Loucy (cell line): ENCODE measurements at regions not wholly inside any gene's neighbourhood (a gene's known extent, or its start where the extent isn't known, plus 50 kb on each side); places are given as distances from the start of the nearest gene placed in this dataset.
"Not testable (repeated sequence)": the region's sequence is repeated elsewhere in the genome, so short reads cannot be mapped to it uniquely, and the experiment has no call there.

Experiments
- H2AFZ ChIP-seq: fragments of 200-600 bp; sonication (generic); 2 replicates; pipeline ENCODE4 v1.6.0; 2016; ENCODE audit warnings: antibody characterized with exemption, mild to moderate bottlenecking, low read length, moderate library complexity
- H3F3A ChIP-seq: fragments of 200-600 bp; 2 replicates; pipeline ENCODE4 v1.6.0; 2016; ENCODE audit warnings: antibody characterized with exemption, low read depth, mild to moderate bottlenecking
- H3K27me3 ChIP-seq: fragments of 200-600 bp; sonication (generic); 2 replicates; pipeline ENCODE4 v1.6.1; 2014; ENCODE audit warnings: low read length, mild to moderate bottlenecking; ENCODE audit not compliant: insufficient read depth, poor library complexity, severe bottlenecking
- H3K36me3 ChIP-seq: fragments of 200-600 bp; sonication (generic); 2 replicates; pipeline ENCODE4 v1.6.1; 2016; ENCODE audit warnings: low read length; ENCODE audit not compliant: insufficient read depth
- H3K4me1 ChIP-seq: fragments of 200-600 bp; sonication (generic); 2 replicates; pipeline ENCODE4 v1.5.1; 2014; ENCODE audit warnings: low read length, mild to moderate bottlenecking; ENCODE audit not compliant: insufficient read depth, poor library complexity, severe bottlenecking
- H3K4me2 ChIP-seq: fragments of 200-600 bp; sonication (generic); 2 replicates; pipeline ENCODE4 v1.6.0; 2014; ENCODE audit warnings: antibody characterized with exemption, low read length, low read depth, mild to moderate bottlenecking; ENCODE audit not compliant: poor library complexity, severe bottlenecking
- H3K4me3 ChIP-seq: fragments of 200-600 bp; sonication (generic); 2 replicates; pipeline ENCODE4 v1.5.1; 2014; ENCODE audit warnings: low read length, mild to moderate bottlenecking, mixed read lengths; ENCODE audit not compliant: poor library complexity, severe bottlenecking
- H3K79me2 ChIP-seq: fragments of 200-600 bp; sonication (generic); 2 replicates; pipeline ENCODE4 v1.6.1; 2014; ENCODE audit warnings: low read length; ENCODE audit not compliant: insufficient read depth
- H3K9ac ChIP-seq: fragments of 200-600 bp; sonication (generic); 2 replicates; pipeline ENCODE4 v1.6.0; 2014; ENCODE audit warnings: mild to moderate bottlenecking, low read depth, low read length, moderate library complexity; ENCODE audit not compliant: poor library complexity, severe bottlenecking
- H3K9me2 ChIP-seq: fragments of 200-600 bp; sonication (generic); replicated peaks from 2 replicates; pipeline ENCODE4 v1.6.1; 2016; ENCODE audit warnings: low read depth, low read length, mixed read lengths
- H3K9me3 ChIP-seq: fragments of 200-600 bp; sonication (generic); 2 replicates; pipeline ENCODE4 v1.6.1; 2014; ENCODE audit warnings: mild to moderate bottlenecking, antibody characterized with exemption, low read length, low read depth; ENCODE audit not compliant: insufficient read depth
- H4K20me1 ChIP-seq: fragments of 200-600 bp; sonication (generic); 2 replicates; pipeline ENCODE4 v1.6.0; 2014; ENCODE audit warnings: antibody characterized with exemption, low read length, mild to moderate bottlenecking; ENCODE audit not compliant: insufficient read depth, poor library complexity, severe bottlenecking
- CTCF ChIP-seq: fragments of 200-600 bp; sonication (generic); conservative IDR thresholded peaks from 2 replicates; pipeline ENCODE4 v1.5.1; 2014; ENCODE audit warnings: mild to moderate bottlenecking, antibody characterized with exemption, low read length
- EZH2phosphoT487 ChIP-seq: fragments of 200-600 bp; IDR thresholded peaks from 2 replicates; pipeline ENCODE4 v1.6.1; 2018; ENCODE audit warnings: antibody characterized with exemption, mild to moderate bottlenecking, moderate library complexity, borderline replicate concordance

DNA sequence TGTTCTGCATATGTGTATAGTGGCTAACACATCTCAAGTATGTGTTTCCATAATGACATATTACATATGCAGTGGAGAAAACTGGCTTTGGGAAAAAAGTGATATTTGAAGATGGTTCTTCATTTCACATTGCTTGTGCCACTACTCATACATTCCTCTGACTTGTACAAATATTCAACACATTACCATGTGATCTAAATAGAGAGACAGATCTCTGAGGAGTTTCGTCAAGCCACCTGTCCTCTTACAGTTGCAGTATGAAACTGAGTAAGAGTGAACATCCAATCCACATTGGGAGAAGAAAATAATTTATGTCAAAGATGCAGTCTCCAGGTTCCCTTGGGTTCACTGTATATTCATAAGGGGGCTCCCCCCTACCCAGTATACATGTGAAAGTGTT lies 123.9 kb downstream of the KDR start:
- Histone ChIP-seq H2AFZ (no peak overlapping the region), H3K9me2 (no peaks in the 10 kb centered on the region), H4K20me1 (no peaks in the 10 kb centered on the region), H3K4me3 (no peak overlapping the region), H3K4me2 (no peak overlapping the region), H3K79me2 (no peaks in the 10 kb centered on the region), H3K9ac (no peak overlapping the region), H3K36me3 (no peaks in the 10 kb centered on the region), H3K27me3 (no peaks in the 10 kb centered on the region), H3K4me1 (no peaks in the 10 kb centered on the region), H3K9me3 (no peaks in the 10 kb centered on the region), H3F3A (no peaks in the 10 kb centered on the region)
- TF ChIP-seq EZH2phosphoT487 (no peak), CTCF (no peak)

- Histone ChIP-seq H3F3A (no peaks in the 10 kb centered on the region), H3K27me3 (no peaks in the 10 kb centered on the region), H3K4me2 (no peak overlapping the region), H3K4me3 (no peak overlapping the region), H3K9ac (no peak overlapping the region), H2AFZ (no peak overlapping the region), H3K4me1 (no peaks in the 10 kb centered on the region), H3K36me3 (no peaks in the 10 kb centered on the region), H3K9me3 (no peaks in the 10 kb centered on the region), H3K9me2 (no peaks in the 10 kb centered on the region), H3K79me2 (no peaks in the 10 kb centered on the region), H4K20me1 (no peaks in the 10 kb centered on the region)
- 0 out of 2 replicates have a peak, but pooled peaks have one; percentile 14 for TF ChIP-seq CTCF
- TF ChIP-seq EZH2phosphoT487, result no peak
Observed at GRCh38 chr4:54999003-54999402, 126.4 kb downstream of the KDR start.

GRCh38 chr4:54993473-54994026 lies 131.8 kb downstream of the KDR start:
- not testable (repeated sequence) for H3K4me1 ChIP-seq, H3K4me3 ChIP-seq, H3K9ac ChIP-seq, H2AFZ ChIP-seq, H3K9me2 ChIP-seq, H3K36me3 ChIP-seq, H3K9me3 ChIP-seq, H4K20me1 ChIP-seq, H3F3A ChIP-seq, H3K27me3 ChIP-seq, H3K79me2 ChIP-seq, H3K4me2 ChIP-seq

- Histone ChIP-seq H3K9me3 (peaks cover 12% of the 10 kb centered on the region; the same call in 1 of the 2 replicates), H2AFZ (no peak overlapping the region), H3K4me1 (no peaks in the 10 kb centered on the region), H3K9me2 (no peaks in the 10 kb centered on the region), H3K36me3 (no peaks in the 10 kb centered on the region), H3F3A (no peaks in the 10 kb centered on the region), H3K9ac (no peak overlapping the region), H3K4me3 (no peak overlapping the region), H3K4me2 (no peak overlapping the region), H3K79me2 (no peaks in the 10 kb centered on the region), H4K20me1 (no peaks in the 10 kb centered on the region), H3K27me3 (no peaks in the 10 kb centered on the region)
- TF ChIP-seq EZH2phosphoT487 (no peak), CTCF (no peak)
Observed at GRCh38 chr4:54992266-54992665, 133.1 kb downstream of the KDR start.
